ENCODE measurements at regions not wholly inside any gene's neighbourhood (a gene's known extent, or its start where the extent isn't known, plus 50 kb on each side); places are given as distances from the start of the nearest gene placed in this dataset.

GRCh38 chrY:15592957-15593356 lies 1068.6 kb downstream of the NLGN4Y start:
- no peak for TF ChIP-seq POLR2AphosphoS5 (IDR thresholded peaks at IDR 0.05; ENCODE audit: low read depth, low read length)
- TF ChIP-seq, protein P1, sequence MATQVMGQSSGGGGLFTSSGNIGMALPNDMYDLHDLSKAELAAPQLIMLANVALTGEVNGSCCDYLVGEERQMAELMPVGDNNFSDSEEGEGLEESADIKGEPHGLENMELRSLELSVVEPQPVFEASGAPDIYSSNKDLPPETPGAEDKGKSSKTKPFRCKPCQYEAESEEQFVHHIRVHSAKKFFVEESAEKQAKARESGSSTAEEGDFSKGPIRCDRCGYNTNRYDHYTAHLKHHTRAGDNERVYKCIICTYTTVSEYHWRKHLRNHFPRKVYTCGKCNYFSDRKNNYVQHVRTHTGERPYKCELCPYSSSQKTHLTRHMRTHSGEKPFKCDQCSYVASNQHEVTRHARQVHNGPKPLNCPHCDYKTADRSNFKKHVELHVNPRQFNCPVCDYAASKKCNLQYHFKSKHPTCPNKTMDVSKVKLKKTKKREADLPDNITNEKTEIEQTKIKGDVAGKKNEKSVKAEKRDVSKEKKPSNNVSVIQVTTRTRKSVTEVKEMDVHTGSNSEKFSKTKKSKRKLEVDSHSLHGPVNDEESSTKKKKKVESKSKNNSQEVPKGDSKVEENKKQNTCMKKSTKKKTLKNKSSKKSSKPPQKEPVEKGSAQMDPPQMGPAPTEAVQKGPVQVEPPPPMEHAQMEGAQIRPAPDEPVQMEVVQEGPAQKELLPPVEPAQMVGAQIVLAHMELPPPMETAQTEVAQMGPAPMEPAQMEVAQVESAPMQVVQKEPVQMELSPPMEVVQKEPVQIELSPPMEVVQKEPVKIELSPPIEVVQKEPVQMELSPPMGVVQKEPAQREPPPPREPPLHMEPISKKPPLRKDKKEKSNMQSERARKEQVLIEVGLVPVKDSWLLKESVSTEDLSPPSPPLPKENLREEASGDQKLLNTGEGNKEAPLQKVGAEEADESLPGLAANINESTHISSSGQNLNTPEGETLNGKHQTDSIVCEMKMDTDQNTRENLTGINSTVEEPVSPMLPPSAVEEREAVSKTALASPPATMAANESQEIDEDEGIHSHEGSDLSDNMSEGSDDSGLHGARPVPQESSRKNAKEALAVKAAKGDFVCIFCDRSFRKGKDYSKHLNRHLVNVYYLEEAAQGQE (IDR thresholded peaks at IDR 0.05; ENCODE audit: insufficient read depth in 1 of 2, low read depth in 2 of 2, low read length in 2 of 2): no peak
- no peak for TF ChIP-seq FOXP2 (optimal IDR thresholded peaks at IDR 0.05; ENCODE audit: borderline replicate concordance, extremely low read depth, extremely low read length, insufficient read depth)
- TF ChIP-seq SIN3A (IDR thresholded peaks at IDR 0.05; ENCODE audit: borderline replicate concordance, insufficient read depth, low read length): no peak
- TF ChIP-seq TAF1 (IDR thresholded peaks at IDR 0.05; ENCODE audit: borderline replicate concordance, insufficient read depth, low read length): no peak

GRCh38 chrY:15593476-15594160 lies 1069.3 kb downstream of the NLGN4Y start:
- TF ChIP-seq TAF1 (IDR thresholded peaks at IDR 0.05; ENCODE audit: borderline replicate concordance, insufficient read depth, low read length) (no peak), POLR2AphosphoS5 (IDR thresholded peaks at IDR 0.05; ENCODE audit: low read depth, low read length) (no peak), SIN3A (IDR thresholded peaks at IDR 0.05; ENCODE audit: borderline replicate concordance, insufficient read depth, low read length) (no peak), FOXP2 (optimal IDR thresholded peaks at IDR 0.05; ENCODE audit: borderline replicate concordance, extremely low read depth, extremely low read length, insufficient read depth) (no peak)
- TF ChIP-seq, protein P1 (IDR thresholded peaks at IDR 0.05; ENCODE audit: insufficient read depth in 1 of 2, low read depth in 2 of 2, low read length in 2 of 2): no peak

GRCh38 chrY:15594179-15594578 lies 1069.8 kb downstream of the NLGN4Y start:
- TF ChIP-seq FOXP2 (optimal IDR thresholded peaks at IDR 0.05; ENCODE audit: borderline replicate concordance, extremely low read depth, extremely low read length, insufficient read depth): no peak
- TF ChIP-seq, protein P1 (IDR thresholded peaks at IDR 0.05; ENCODE audit: insufficient read depth in 1 of 2, low read depth in 2 of 2, low read length in 2 of 2): no peak
- no peak for TF ChIP-seq TAF1 (IDR thresholded peaks at IDR 0.05; ENCODE audit: borderline replicate concordance, insufficient read depth, low read length)
- TF ChIP-seq SIN3A (IDR thresholded peaks at IDR 0.05; ENCODE audit: borderline replicate concordance, insufficient read depth, low read length): no peak
- no peak for TF ChIP-seq POLR2AphosphoS5 (IDR thresholded peaks at IDR 0.05; ENCODE audit: low read depth, low read length)

DNA sequence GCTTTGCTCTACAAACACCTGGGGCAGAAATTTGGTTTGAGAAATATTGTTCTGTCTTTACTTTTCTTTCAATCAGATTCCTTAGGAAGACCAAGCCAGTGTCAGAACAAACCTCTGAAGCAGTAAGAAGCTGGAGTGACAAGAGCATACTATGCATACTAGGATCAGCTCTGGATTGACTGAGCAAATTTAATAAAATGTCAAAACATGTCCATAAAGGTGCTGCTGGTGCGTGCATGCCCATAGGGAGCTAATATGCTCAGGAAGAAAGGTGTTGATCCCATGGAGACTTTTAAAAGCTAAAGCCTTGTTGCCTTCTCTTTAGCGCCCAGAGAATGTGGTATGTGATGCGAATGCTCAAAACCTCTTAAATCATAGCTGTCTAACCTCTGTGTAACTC lies 1076.2 kb downstream of the NLGN4Y start:
- TF ChIP-seq, protein P1 (IDR thresholded peaks at IDR 0.05; ENCODE audit: insufficient read depth in 1 of 2, low read depth in 2 of 2, low read length in 2 of 2): no peak
- no peak for TF ChIP-seq POLR2AphosphoS5 (IDR thresholded peaks at IDR 0.05; ENCODE audit: low read depth, low read length)
- no peak for TF ChIP-seq TAF1 (IDR thresholded peaks at IDR 0.05; ENCODE audit: borderline replicate concordance, insufficient read depth, low read length)
- TF ChIP-seq SIN3A (IDR thresholded peaks at IDR 0.05; ENCODE audit: borderline replicate concordance, insufficient read depth, low read length): no peak
- no peak for TF ChIP-seq FOXP2 (optimal IDR thresholded peaks at IDR 0.05; ENCODE audit: borderline replicate concordance, extremely low read depth, extremely low read length, insufficient read depth)

Data from PFSK-1 (cell line).